Epidermal melanocyte (primary cell): ENCODE measurements at regions not wholly inside any gene's neighbourhood (a gene's known extent, or its start where the extent isn't known, plus 50 kb on each side); places are given as distances from the start of the nearest gene placed in this dataset.

Source experiments
- DNase-seq: peaks from one replicate; pipeline ENCODE4 v3.0.0; 2011; ENCODE audit warnings: low spot score; ENCODE audit not compliant: insufficient read length

DNA sequence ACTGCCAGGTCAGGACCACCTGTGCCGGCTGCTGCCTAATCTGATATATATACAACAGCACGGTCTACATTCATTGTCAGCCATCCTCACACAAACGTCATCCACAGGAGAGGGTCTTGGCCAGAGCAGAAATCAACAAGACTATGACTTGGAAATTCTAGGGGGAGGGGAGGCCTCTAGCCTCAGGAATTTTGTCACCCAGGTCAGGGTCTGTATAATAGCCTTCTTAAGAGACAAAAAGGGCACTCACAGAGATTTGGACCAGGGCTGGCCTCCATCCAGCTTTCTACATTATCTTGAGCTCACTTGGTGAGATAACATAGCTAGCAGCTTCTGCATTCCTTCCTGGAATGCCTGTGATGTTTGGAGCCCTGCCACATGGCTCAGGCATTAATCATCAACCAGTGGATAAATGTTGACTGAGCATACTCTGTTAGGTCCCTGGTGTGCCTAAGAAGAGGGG is 50.4 kb upstream of the CTIF start:
- peak; percentile 40 for DNase-seq

DNA sequence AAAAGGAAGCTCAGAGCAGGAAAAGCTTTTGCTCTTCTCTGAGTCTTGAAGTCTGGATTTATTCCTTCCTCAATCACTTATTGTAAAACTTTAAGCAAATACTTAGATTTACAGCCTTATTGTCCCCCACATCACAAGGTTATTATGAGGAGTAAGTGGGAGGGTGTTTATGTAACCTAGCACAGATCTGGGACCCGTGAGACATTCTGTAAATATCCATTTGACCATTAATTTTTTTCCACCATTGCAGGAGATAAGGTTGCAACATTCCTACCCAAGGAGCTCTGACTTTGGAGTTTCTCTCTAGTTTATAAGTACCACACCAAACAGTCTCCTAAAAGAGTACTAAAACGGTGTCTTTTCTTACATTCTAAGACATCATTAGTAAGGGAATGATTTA is 52.1 kb upstream of the CTIF start:
- DNase-seq: no peak

DNA sequence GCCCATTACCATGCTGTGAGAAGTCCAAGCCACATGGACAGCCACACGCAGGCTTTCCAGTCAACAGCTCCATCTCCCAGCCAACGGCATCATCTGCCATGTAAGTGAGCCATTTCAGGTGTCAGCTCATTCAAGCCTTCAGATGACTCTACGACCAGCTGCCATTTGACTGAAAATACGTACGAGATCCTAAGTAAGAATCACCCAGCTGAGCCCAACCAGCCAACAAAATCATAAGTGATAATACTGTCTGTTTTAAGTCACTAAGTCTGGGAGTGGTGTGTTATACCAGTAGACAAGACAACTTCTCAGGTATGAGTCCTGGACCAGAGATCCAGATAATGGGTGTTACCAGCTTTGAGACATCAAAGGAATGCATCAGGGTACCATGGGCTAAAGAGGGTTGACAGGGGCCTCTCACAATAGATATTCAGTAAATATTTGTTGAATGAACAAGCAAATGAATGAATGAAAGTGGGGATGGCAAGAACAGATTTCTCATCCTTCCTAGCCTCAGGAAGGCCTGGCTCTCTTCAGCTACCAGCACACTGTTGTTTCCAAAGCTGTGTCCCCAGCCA is 52.9 kb upstream of the CTIF start:
- no peak for DNase-seq

DNA sequence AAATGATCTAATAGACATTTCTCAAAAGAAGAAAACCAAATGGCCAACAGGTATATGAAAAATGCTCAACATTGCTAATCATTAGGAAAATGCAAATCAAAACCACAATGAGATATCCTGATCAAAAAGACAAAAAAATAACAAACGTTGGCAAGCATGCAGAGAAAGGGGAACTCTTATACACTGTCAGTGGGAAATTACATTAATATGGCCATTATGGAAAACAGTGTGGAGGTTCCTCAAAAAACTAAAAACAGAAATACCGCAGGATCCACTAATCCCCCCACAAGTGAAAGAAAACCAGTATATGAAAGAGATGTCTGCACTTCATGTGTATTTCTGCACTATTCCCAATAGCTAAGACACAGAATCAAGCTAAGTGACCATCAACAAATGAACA is 57.7 kb upstream of the CTIF start:
- no peak for DNase-seq

DNA sequence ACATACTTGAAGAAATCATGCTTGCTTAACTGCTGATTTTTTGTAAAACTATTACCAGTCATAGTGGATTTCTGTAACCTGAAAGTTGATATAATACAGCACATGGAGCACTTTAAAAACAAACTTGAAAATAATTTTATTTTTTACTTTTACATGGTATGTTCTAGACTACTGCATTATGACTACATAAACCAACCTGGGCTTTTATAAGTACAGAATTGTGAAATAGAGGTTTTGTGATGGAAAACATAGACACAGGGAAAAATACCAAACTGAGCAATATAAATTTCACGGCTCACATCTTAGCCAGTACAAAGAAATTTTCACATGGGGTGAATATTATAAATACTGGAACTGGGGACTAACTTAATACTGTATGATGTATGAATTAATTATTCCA is 59.3 kb upstream of the CTIF start:
- no peak for DNase-seq

DNA sequence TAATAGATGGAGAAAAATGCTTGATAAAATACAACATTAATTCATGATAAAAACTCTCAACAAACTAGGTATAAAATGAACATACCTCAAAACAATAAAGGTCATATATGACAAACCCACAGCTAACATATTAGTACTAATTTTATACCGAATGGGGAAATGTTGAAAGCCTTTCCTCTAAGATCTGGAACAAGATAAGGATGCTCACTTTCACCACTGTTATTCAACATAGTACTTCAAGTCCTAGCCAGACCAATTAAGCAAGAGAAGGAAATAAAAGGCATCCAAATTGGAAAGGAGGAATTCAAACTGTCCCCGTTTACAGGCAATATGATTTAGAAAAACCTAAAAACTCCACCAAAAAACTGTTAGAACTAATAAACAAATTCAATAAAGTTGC is 61.5 kb upstream of the CTIF start:
- DNase-seq: no peak

DNA sequence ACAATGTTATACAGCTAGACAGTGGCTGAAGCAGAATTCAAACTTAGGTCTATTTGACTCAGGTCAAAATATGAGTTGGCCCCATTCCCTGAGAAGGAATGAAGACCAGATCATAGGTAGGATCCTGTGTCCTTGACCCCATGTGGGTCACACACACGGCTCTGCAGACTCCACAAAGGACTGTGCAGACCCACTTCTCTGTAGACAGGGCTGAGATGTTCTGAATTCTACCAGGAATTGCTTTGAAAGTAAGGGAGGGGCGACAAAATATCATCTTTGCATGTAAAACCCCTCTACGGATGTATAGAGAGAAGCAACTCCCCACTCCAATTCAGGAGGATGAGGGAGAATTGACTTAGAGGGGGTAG is 62.3 kb upstream of the CTIF start:
- no peak for DNase-seq

DNA sequence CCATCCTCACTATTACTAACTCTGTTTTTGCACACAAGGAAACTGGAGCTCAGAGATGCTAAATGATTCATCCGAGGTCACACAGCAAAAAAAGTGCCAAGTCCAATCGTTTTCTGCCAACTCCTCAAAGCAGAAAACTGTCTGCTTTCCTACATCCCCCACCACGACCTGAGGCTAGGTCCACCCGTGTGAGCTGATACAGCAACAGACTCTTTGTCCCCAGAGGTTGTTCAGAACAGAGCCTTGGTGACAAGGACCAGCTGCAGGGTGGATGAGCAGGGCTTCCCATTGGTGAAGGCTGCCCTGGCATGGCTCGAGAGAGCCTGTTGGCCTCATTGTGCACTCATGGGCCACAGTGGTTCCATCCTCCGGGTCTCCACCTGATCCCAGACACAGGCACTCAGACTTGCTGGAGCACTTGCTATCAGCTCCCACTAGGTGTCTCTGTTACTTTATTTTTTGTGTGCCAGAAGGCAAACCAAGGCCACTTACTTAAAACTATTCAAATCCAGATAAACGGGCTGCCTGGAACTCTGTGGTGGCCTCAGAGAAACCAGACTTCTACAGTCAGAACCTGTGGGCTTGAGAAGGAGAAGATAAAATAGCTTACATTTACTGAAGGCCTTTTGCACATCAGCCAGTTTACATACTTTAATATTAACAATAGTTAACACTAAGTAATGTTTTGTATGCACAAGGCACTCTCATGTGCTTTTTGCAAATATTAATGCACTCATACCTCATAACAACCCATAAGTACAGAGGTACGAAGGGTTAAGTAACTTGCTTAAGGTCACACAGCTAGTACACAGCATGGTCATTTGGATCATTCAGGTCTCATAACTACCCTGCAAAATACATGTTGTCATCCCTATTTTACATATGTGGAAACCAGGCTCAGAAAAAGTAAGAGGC is 62.9 kb upstream of the CTIF start:
- DNase-seq: peak; percentile 68

DNA sequence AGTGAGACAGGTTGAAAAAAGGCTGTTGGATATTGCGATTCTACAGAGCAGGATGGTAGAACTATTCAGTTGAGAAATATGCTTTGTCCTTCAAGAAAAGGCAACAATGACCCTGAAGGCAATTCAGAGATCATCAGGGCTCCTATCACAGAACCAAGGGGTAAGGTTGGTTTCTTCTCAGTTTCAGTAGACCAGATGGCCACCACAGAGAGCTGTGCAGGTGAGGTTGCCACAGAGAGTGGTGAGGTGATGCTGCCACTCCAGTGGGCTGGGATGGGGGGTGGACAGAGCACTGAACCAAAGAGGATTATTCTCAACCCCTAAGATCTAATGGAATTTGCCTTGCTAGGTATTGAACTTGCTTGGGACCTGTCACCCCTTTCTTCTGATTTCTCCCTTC is 64.6 kb upstream of the ZBTB7C start:
- DNase-seq: no peak

DNA sequence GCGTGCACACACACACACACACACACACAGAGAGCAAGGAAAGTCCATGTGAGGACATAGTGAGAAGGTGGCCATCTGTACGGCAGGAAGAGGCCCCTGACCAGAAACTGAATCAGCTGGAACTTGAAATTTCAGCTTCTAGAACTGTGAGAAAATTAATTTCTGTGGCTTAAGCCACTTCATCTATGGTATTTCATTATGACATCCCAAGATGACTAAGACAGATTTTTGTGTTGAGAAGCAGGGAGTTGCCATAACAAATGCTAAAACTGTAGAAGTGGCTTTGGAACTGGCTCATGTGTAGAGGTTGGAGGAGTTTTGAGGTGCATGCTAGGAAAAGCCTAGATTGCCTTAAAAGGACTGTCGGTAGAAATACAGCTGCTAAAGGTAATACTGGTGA is 63.4 kb upstream of the ZBTB7C start:
- no peak for DNase-seq

DNA sequence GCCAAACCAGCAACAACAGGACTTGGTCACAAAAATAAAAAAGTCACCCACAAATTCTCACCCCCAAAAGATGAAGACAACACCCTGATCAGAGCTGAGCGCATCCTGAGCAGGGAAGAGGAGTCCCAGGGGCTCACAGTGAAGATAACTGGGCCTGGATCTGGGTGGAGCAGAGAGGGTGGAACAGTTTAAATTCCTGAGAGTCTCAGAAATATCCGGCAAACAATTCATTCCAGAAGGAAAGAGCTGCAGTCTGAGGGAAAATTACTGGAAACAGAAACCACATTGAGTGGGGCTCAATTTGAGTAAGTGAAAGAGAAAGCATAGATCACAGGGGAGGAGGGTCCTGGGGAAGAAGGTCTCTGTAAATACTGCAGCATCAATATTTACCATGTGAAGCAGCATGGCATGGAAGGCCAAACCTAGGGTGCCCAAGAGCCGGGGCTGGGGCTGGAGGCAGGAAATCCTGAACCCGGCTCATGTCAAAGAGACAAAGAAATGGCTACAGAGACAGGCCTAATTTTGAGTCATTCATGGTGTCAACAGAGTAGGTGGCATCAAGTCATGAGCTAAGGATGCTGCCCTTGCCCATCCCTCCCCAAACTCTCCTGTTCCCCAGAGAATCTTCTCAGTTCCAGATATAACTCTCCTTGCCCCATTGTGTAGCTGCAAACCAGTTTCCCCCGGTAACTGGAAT is 61.4 kb upstream of the ZBTB7C start:
- DNase-seq: no peak

DNA sequence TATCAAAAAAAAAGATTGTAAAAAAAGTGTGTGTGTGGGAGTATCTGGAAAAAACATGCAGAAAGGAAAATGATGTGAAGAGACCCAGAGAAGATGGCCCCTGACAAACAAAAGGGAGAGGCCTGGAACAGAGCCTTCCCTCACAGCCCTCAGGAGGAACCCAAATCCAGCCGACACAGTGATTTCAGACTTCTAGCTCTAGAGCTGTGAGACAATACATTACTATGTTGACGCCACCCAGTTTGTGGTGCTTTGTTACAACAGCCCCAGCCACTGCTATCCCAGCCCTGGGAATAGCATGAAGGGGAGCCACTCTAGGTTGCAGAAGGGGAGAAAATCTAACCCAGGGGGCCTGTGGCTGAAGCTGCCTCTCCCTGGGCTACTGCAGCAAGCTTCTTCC is 59.0 kb upstream of the ZBTB7C start:
- DNase-seq: no peak

DNA sequence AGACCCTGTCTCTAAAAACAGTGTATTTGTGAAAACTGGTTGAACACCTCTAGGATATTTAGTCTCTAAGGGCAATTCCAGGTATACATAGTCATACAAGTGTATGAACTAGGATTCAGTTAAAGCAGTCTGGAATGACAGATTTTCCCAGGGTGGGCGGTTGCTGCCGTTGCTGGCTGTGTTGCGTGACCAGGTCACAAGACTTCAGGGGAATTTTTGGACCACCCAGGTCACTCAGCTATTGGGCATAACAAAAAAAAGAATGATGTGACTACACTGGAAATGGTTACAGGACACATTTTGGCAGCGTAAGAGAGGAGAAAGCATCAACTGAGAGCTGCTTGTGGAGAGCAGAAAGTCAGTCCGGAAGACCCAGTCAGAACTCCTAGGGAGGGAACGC is 58.0 kb upstream of the ZBTB7C start:
- no peak for DNase-seq

DNA sequence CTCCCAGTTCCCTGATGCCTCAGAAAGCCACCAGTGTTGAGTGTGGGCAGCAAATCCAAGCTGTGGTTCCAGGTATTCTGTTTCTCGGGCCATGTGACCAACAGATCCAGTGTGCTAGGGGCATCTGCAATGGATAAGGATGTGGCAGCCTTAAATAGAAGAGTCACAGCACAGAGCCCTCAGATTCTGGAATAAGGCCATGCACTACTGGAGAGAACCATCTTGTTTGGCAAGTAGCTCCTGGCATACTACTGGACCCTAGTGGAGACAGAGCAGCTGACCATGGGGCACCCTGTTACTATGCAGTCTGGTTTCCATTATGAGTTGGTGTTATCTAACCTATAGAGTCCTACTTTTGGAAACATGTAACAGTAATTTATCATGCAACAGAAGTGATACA is 53.3 kb upstream of the ZBTB7C start:
- no peak for DNase-seq

DNA sequence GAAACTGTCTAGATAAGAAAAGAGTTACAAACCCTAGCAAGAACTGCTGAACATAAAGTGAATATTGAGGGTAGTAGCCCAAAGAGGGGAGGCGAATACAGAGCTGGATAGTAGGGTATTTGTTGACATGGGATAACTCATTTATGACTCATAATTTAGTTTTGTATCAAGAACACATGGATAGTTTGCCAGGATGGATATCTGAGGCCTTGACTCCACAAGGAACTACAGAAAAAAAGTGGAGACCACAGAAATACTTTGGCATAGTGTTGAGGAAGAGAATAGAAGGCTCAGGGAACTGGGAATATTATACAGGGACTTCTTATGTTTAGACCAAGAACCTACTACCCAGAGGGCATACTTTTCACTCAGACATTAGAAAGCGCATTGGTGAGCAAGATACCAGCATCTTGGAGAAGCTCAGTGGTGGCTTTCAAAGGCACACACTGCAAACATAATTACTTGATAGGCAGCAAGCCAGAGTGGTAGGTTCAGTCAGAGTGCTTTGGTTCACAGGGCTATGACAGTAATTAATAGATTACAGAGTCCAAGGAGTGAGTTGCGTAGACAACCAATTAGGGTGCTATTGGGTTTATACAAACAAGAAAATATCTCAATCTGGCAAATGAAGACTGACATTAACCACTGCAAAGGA is 51.9 kb upstream of the ZBTB7C start:
- no peak for DNase-seq

DNA sequence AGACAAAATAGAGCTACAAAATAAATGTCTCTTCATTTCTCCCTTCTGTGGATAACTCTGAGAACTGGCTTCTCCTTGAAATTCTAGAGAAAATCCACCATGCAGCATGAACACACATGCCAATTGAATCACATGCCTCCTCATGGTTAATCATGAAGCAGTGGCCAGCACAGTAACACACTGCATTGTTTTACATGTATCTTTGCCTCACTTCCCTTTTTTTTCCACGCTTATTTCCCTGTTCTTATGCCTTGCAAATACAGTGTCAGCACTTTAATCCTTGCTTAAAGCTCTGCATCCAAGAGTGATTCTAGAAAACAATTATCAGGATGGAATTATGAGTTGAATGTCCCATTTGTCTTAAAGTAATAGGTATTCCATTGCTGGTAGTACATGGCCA is 50.3 kb upstream of the ZBTB7C start:
- DNase-seq: no peak

DNA sequence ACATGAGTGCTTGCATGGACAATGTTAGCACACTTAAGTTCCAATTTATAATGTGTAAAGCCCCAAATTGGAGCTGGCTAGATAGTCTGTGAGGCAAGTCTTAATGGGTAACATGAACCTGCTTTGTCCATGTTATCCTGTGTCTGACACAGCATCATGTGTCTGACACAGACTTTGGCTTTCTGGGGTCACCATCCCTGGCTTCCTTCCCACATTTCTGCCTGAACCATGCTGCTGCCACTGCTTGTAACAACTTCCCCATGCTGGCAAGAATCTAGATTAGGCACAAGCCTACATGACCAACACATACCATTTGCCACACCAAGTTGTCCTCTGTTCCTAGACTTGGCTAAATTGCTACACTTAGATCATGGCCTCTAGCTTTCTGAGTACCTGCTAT is 49.8 kb upstream of the ZBTB7C start:
- no peak for DNase-seq
